ENCODE measurements at regions not wholly inside any gene's neighbourhood (a gene's known extent, or its start where the extent isn't known, plus 50 kb on each side); places are given as distances from the start of the nearest gene placed in this dataset.

- in situ Hi-C loops (cut with MboI; ENCODE audit: low sequenced_read_pairs) = no loop called here
Measured at GRCh38 chr20:59428441-59429205, 128.2 kb downstream of the EDN3 start.

- in situ Hi-C loops (cut with MboI; ENCODE audit: low sequenced_read_pairs) = no loop called here
Measured at GRCh38 chr20:59429396-59429795, 129.0 kb downstream of the EDN3 start.

- in situ Hi-C loops (cut with MboI; ENCODE audit: low sequenced_read_pairs) = no loop called here
Measured at GRCh38 chr20:59431014-59431413, 130.6 kb downstream of the EDN3 start.

GRCh38 chr20:59434960-59435359, 134.5 kb downstream of the EDN3 start:
- in situ Hi-C loops (cut with MboI; ENCODE audit: low sequenced_read_pairs) = no loop called here

- in situ Hi-C loops (cut with MboI; ENCODE audit: low sequenced_read_pairs) = no loop called here
Measured at GRCh38 chr20:59435518-59435917, 135.1 kb downstream of the EDN3 start.

- in situ Hi-C loops (cut with MboI; ENCODE audit: low sequenced_read_pairs) = no loop called here
Measured at GRCh38 chr20:59437601-59438031, 137.2 kb downstream of the EDN3 start.

GRCh38 chr20:59438201-59438600, 137.8 kb downstream of the EDN3 start:
- in situ Hi-C loops (cut with MboI; ENCODE audit: low sequenced_read_pairs) = no loop called here

- in situ Hi-C loops (cut with MboI; ENCODE audit: low sequenced_read_pairs) = no loop called here
Measured at GRCh38 chr20:59439243-59439642, 138.8 kb downstream of the EDN3 start.

- in situ Hi-C loops (cut with MboI; ENCODE audit: low sequenced_read_pairs) = no loop called here
Measured at GRCh38 chr20:59441306-59441705, 140.9 kb downstream of the EDN3 start.

GRCh38 chr20:59441860-59442810, 141.7 kb downstream of the EDN3 start:
- in situ Hi-C loops (cut with MboI; ENCODE audit: low sequenced_read_pairs) = no loop called here

GRCh38 chr20:59443550-59443949, 143.1 kb downstream of the EDN3 start:
- in situ Hi-C loops (cut with MboI; ENCODE audit: low sequenced_read_pairs) = no loop called here

- in situ Hi-C loops (cut with MboI; ENCODE audit: low sequenced_read_pairs) = no loop called here
Measured at GRCh38 chr20:59446376-59446775, 146.0 kb downstream of the EDN3 start.

- in situ Hi-C loops (cut with MboI; ENCODE audit: low sequenced_read_pairs) = no loop called here
Measured at GRCh38 chr20:59448196-59448595, 147.8 kb downstream of the EDN3 start.

- in situ Hi-C loops (cut with MboI; ENCODE audit: low sequenced_read_pairs) = no loop called here
Measured at GRCh38 chr20:59448851-59449444, 148.5 kb downstream of the EDN3 start.

- in situ Hi-C loops (cut with MboI; ENCODE audit: low sequenced_read_pairs) = loop anchor here (25.0 kb wide), 2 partner anchors 964 to 1239 kb away; no protein-coding TSS in a partner anchor
Measured at GRCh38 chr20:59451066-59451630, 150.7 kb downstream of the EDN3 start.

- in situ Hi-C loops (cut with MboI; ENCODE audit: low sequenced_read_pairs) = loop anchor here (25.0 kb wide), 2 partner anchors 964 to 1239 kb away; no protein-coding TSS in a partner anchor
Measured at GRCh38 chr20:59451641-59452040, 151.2 kb downstream of the EDN3 start.

- in situ Hi-C loops (cut with MboI; ENCODE audit: low sequenced_read_pairs) = loop anchor here (25.0 kb wide), 2 partner anchors 966 to 1241 kb away; no protein-coding TSS in a partner anchor
Measured at GRCh38 chr20:59452856-59453255, 151.5 kb upstream of the PHACTR3 start.

GRCh38 chr20:59453759-59454560, 150.4 kb upstream of the PHACTR3 start:
- in situ Hi-C loops (cut with MboI; ENCODE audit: low sequenced_read_pairs) = loop anchor here (25.0 kb wide), 2 partner anchors 967 to 1242 kb away; no protein-coding TSS in a partner anchor

GRCh38 chr20:59455402-59456341, 148.7 kb upstream of the PHACTR3 start:
- in situ Hi-C loops (cut with MboI; ENCODE audit: low sequenced_read_pairs) = loop anchor here (25.0 kb wide), 2 partner anchors 968 to 1243 kb away; no protein-coding TSS in a partner anchor

All from HL-60/S4 (cell line).